Right ventricle myocardium superior (tissue), 1 donor: ENCODE measurements at regions not wholly inside any gene's neighbourhood (a gene's known extent, or its start where the extent isn't known, plus 50 kb on each side); places are given as distances from the start of the nearest gene placed in this dataset.

ENCODE experiments used
- ATAC-seq: fragments of 200-7000 bp; cut with Tn5 transposase; one replicate; pipeline ENCODE4 v1.9.1; 2020; ENCODE audit warnings: mild to moderate bottlenecking; ENCODE audit not compliant: poor library complexity
- DNase-seq: peaks from one replicate; pipeline ENCODE4 v3.0.0-alpha.2; 2020
- intact Hi-C: fragments of 100-400 bp; cut with DNase I; formaldehyde crosslinking; loops from one replicate; pipeline ENCODE4 v1.11.2; 2022
- donor health status: DM: no; HTN: yes; CAD: no; lungs with severe emphysema.

GRCh38 chr21:41673071-41673470 is 93.8 kb downstream of the RIPK4 start:
- no peak for ATAC-seq
- intact Hi-C loops, result no loop called here
- peak; percentile 41 for DNase-seq

- ATAC-seq (no peak), DNase-seq (no peak)
- intact Hi-C loops, result no loop called here
Measured at GRCh38 chr21:41672543-41672915, 94.3 kb downstream of the RIPK4 start.

- ATAC-seq (no peak), DNase-seq (peak; percentile 37)
- intact Hi-C loops, result no loop called here
Measured at GRCh38 chr21:41671859-41672542, 94.9 kb downstream of the RIPK4 start.

GRCh38 chr21:41671212-41671762 is 95.6 kb downstream of the RIPK4 start:
- intact Hi-C loops, result no loop called here
- no peak for ATAC-seq
- DNase-seq, result peak; percentile 13

- DNase-seq (peak; percentile 34), ATAC-seq (no peak)
- intact Hi-C loops, result no loop called here
Measured at GRCh38 chr21:41670056-41670805, 96.6 kb downstream of the RIPK4 start.

- DNase-seq (peak; percentile 24), ATAC-seq (no peak)
- intact Hi-C loops, result no loop called here
Measured at GRCh38 chr21:41669533-41669830, 97.4 kb downstream of the RIPK4 start.

GRCh38 chr21:41668686-41669532 is 97.9 kb downstream of the RIPK4 start:
- ATAC-seq (no peak), DNase-seq (peak; percentile 24)
- intact Hi-C loops, result no loop called here

- intact Hi-C loops, result no loop called here
- ATAC-seq (no peak), DNase-seq (peak; percentile 16)
Measured at GRCh38 chr21:41668051-41668541, 98.8 kb downstream of the RIPK4 start.

GRCh38 chr21:41667136-41667535 is 99.7 kb downstream of the RIPK4 start:
- intact Hi-C loops, result no loop called here
- DNase-seq (no peak), ATAC-seq (no peak)

- ATAC-seq (no peak), DNase-seq (no peak)
- intact Hi-C loops, result no loop called here
Measured at GRCh38 chr21:41666641-41667081, 100.2 kb downstream of the RIPK4 start.

GRCh38 chr21:41665766-41666595 is 100.9 kb downstream of the RIPK4 start:
- no peak for ATAC-seq
- intact Hi-C loops, result no loop called here
- no peak for DNase-seq

- DNase-seq (no peak), ATAC-seq (peak; percentile 42)
- intact Hi-C loops, result no loop called here
Measured at GRCh38 chr21:41664881-41665765, 101.7 kb downstream of the RIPK4 start.

GRCh38 chr21:41663805-41664788 is 102.8 kb downstream of the RIPK4 start:
- ATAC-seq (no peak), DNase-seq (no peak)

GRCh38 chr21:41662761-41663160 is 104.1 kb downstream of the RIPK4 start:
- intact Hi-C loops, result no loop called here

More at GRCh38 chr21:41663805-41664788, 102.8 kb downstream of the RIPK4 start:
- intact Hi-C loops, result no loop called here

GRCh38 chr21:41662161-41662560 is 104.7 kb downstream of the RIPK4 start:
- ATAC-seq (no peak), DNase-seq (no peak)
- intact Hi-C loops, result no loop called here

More at GRCh38 chr21:41662761-41663160, 104.1 kb downstream of the RIPK4 start:
- ATAC-seq (no peak), DNase-seq (no peak)

- no peak for DNase-seq
- intact Hi-C loops, result no loop called here
- ATAC-seq, result no peak
Measured at GRCh38 chr21:41660748-41661147, 106.1 kb downstream of the RIPK4 start.
